CD4-positive, alpha-beta T cell treated with Interleukin-6 at 100 ng/mL for 8 hours (primary cell): ENCODE measurements at regions not wholly inside any gene's neighbourhood (a gene's known extent, or its start where the extent isn't known, plus 50 kb on each side); places are given as distances from the start of the nearest gene placed in this dataset.

Source experiments
- DNase-seq: peaks from one replicate; pipeline ENCODE4 v3.0.0-alpha.2; 2020; ENCODE audit warnings: mixed read lengths, low spot score

DNA sequence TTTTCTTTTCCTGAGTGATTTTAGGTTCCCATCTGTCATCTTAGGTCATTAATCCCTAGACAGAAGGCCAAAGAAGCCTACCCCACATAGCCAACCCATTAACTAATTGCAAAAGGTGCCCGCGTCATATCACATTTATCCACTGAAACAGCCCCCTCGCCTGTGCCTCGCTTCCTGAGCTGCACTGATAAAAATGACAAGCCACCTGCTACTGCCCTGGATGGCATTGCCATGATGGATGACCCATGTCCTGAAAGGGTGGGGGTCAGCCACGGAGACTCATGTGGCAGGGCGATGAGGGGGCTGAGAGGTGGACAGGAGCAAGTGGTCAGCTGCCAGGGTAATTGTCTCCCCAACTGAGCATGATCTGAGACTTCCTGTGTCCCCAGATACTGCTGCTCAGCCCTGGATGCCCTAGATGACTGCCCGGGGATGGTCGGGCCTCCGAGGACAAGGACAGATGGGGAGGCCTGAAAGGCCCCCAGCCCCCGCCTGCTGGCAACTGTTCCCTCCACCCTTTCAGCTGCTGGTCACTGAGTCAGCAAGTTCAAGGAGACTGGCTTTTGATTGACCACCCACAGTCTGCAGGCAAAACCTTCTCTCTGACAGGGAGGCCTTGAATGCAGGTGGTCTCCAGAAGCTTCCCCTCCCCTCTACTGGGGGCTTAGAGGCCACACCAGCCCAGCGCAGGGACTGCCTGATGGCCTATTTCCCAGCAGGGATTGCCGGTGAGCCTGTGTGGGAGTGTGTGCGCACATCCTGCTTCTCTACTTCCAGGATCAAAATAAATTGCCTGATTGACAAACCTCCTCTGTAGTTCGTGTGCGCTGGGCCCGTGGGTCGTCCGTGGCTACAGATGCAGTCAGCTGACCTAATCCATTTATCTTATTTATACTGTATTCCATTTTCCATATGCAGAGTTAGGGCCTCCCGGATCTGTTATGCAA lies 496.3 kb downstream of the BCOR start:
- DNase-seq = no peak

DNA sequence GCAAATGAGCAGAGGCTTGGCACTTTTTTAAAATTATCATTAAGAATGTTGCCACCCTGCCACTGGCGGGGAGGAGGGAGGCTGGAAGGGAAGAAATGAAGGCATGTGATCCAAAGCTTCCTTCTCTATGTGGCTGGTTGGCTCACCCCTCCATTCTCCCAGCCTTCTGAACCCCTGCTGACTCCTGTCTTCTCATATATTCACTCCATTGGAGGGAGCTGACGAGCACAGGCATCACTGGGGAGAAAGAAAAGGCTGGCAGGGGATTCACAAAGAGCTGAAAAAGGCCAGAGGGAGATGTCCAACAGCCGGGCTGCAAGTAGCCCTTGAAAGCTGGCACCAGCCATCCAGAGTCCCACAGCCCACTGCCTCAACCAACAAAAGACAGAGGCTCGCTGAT lies 495.6 kb downstream of the BCOR start:
- DNase-seq = no peak

DNA sequence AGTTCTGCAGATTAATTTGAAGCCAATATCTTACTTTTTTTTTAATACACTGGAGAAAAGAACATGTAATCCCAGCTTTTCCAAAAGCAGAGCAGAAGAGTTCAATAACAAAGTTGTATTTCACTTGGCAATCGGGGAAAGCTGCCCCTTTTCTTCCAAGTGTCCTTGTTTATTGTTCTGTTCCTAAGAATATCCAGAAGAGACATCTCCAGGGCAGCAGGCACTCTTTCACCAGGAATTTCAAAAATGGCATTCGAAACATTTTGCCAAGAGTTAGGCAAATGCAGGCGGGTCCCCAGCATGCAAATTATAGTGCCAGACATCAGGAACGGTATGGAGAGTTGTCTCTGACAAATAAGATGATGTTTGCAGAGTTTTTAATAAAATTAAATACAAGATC lies 494.5 kb downstream of the BCOR start:
- no peak for DNase-seq

- no peak for DNase-seq
Observed at GRCh38 chrX:39605183-39605582, 492.6 kb downstream of the BCOR start.

DNA sequence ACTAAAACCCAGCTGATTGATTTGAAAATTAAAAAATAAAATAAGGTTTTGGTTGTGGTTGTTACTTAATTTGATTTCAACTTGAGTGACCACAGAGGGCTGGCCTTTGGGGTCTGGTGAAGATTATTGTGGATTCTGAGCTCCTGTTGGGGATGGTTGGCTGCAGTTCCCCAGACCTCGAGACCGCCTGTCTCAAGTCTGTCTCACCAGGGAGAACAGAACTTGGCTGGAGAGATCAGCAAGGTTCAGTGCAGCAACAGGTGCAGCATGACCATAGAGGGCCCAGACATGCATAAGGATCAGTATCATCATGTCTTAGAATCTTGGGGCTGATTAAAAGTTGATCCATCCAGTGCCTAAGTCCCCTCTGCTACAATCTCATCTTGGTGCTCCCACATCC lies 491.9 kb downstream of the BCOR start:
- DNase-seq = no peak

GRCh38 chrX:39609941-39610340 lies 487.8 kb downstream of the BCOR start:
- no peak for DNase-seq

DNA sequence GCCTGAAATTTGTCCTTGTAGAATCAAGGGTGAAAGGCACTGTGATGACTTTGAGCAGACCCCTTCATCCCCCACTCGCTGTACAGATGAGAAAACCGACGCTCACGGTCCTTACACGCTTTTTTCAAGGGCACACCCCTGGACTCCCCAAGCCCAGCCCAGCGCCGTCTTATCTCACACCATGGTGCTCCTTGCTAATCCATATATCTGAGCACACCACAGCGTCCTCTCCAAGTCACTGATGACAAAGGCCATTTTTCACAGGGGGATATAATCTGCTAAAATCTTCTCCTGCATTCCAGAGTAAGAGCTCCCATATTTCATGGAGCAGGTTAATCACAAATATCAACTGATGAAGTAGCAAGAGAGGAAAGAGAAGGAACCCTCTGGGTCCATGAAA lies 486.3 kb downstream of the BCOR start:
- no peak for DNase-seq

- no peak for DNase-seq
Observed at GRCh38 chrX:39613482-39613995, 484.2 kb downstream of the BCOR start.

- DNase-seq = peak; percentile 24
Observed at GRCh38 chrX:39613997-39614679, 483.6 kb downstream of the BCOR start.

- no peak for DNase-seq
Observed at GRCh38 chrX:39614680-39614998, 483.1 kb downstream of the BCOR start.

DNA sequence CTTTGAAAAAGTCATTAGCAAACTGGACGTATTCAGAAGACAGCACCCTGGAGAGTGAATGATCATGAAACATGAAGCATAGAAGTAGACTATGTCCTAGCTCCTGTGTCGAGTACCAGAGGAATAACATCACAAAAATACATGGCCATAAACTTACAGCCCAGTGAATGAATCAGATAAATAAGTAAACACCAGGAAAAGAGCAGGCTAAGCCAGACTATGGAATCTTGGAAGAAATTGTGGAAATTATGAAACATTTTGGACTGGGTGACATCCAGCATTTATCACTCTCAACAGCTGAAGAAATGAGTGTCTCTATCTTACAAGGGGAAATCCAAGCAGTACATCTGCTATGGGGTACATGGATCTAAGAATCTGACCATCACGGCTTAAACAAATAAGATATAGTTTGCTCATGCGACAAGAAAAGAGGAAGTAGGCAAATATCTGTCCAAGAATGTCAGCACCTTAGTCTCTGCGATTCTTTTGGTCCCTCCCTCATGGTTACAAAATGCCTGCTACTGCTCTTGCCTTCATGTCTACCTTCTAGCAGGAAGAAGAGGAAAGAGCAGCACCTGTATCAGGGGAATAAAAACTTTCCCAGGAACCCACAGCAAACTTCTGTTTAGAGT lies 481.5 kb downstream of the BCOR start:
- DNase-seq = no peak

- no peak for DNase-seq
Observed at GRCh38 chrX:39616731-39617130, 481.0 kb downstream of the BCOR start.

DNA sequence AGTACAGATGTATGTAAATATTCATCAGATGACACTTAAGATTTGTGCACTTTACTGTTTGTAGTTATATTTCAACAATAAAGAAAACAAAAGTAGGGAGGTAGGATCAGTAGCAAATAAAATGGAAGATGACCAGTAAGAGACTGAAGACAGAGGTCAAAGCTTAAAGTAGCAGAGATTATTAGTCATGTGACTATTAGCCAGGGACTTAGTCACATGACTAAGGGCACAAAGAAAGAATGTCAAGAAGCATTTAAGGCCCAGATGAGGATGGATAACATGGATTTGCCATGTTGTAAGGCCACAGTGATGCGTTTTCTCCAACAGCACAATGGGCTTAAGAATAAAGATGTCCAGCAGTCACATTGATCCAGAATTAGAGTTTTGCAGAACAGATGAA lies 479.6 kb downstream of the BCOR start:
- no peak for DNase-seq

DNA sequence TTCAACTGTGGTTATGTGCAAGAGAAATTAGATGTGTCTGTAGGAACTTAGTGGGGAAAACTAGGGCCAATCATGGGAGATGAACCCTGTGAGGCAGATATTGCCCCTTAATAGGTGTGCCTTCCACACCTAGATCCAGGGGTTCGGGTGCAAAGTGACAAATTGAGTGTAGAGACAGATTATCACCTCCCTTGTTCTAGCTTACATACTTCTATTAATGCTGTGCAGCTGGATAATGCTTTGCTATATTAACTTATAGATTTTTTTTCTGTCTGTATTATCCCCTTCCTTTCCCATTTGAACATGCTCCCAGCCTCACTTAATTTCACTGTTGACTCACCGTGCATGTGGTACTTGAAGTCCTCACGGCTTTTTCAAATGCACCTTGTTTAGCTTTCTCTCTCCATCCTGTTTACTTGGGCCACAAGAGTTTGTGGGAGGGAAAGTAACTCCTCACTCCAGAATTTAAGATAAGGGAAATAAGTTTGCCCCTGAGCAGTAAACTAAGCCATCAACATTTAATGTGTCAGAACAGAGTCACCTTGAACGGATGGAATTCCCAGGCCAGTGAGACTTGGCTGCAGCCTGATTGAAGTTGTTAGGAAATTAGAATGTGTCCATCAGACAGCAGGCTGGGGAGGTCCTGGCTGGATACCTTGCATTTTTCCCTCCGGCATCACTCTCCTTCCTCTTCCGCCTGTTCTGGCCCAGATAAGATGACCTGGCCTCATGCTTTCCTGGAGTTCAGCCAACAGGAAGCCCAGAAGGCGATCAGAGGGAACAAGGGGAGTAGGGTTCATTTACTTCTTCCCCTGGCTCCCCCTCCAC lies 478.4 kb downstream of the BCOR start:
- no peak for DNase-seq

- no peak for DNase-seq
Observed at GRCh38 chrX:39624166-39624565, 473.6 kb downstream of the BCOR start.

DNA sequence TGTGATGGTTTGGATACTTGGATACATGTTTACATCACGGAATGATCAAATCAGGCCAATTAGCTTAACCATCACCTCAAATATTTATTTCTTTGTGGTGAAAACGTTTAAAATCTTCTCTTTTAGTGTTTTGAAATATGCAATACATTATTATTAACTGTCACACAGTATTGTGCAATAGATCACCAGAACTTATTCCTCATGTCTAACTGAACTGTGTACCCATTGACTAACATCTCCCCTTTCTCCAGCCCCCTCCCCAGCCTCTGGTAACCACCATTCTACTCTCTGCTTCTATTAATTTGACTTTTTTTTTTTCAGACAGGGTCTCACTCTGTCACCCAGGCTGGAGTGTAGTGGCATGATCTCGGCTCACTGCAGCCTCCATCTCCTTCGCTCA lies 471.9 kb downstream of the BCOR start:
- DNase-seq = no peak

DNA sequence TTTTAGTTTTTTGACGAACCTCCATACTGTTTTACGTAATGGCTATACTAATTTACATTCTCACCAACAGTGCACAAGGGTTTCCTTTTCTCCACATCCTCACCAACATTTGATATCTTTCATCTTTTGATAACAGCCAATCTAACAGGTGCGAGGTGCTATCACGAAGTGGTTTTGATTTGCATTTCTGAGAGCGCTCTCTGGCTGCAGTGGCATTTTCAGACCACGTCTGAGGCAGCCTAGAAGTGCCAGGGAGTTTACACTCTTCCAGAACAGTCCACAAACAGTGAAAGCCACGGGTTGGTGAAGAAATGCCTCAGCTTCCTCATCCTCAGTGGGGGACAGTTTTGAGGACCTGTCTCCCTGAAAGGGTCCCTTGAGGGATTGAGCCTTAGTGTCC lies 471.0 kb downstream of the BCOR start:
- DNase-seq = no peak

DNA sequence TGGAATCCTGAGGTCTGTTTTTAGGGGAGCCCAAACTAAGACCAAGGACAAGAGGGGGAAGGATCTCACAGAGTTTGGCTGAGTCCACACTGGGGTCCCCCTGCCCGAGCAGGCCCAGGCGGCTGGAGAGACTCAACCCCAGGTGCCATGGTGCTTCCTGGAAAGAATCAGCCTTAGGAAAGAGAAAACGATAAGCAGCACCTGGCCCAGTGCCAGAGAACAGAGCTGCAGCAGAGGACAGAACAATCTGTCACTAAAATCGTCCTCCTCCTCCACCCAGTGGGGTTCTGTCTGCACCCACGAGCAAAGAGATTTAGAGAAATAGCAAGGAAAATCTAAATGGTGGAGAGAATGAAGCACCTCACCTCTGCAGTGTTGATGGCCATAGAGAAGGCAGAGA lies 470.5 kb downstream of the BCOR start:
- no peak for DNase-seq

GRCh38 chrX:39629001-39629400 lies 468.8 kb downstream of the BCOR start:
- DNase-seq = no peak

- no peak for DNase-seq
Observed at GRCh38 chrX:39630344-39630743, 467.4 kb downstream of the BCOR start.

- DNase-seq = no peak
Observed at GRCh38 chrX:39631276-39632229, 466.2 kb downstream of the BCOR start.
